ENCODE measurements at regions not wholly inside any gene's neighbourhood (a gene's known extent, or its start where the extent isn't known, plus 50 kb on each side); places are given as distances from the start of the nearest gene placed in this dataset.

- no peak overlapping the region for H3K9ac ChIP-seq (ENCODE audit: low read depth, low read length)
Observed at GRCh38 chr15:31256378-31257265, 70.0 kb upstream of the KLF13 start.

GRCh38 chr15:31257286-31257685 is 69.3 kb upstream of the KLF13 start:
- Histone ChIP-seq H3K27ac (ENCODE audit: low read depth, low read length) (no peak overlapping the region), H3K36me3 (ENCODE audit: control insufficient read depth, insufficient read depth, low read length) (no peaks in the 10 kb centered on the region), H3K27me3 (ENCODE audit: control insufficient read depth, insufficient read depth, low read length) (no peaks in the 10 kb centered on the region), H3K9ac (ENCODE audit: low read depth, low read length) (no peak overlapping the region), H3K4me1 (ENCODE audit: control insufficient read depth, insufficient read depth, low read length) (no peaks in the 10 kb centered on the region), H3K9me3 (ENCODE audit: control insufficient read depth, insufficient read depth, low read length) (no peaks in the 10 kb centered on the region), H3K4me3 (ENCODE audit: low read depth, low read length) (no peak overlapping the region)

More at GRCh38 chr15:31256378-31257265, 70.0 kb upstream of the KLF13 start:
- Histone ChIP-seq H3K27me3 (ENCODE audit: control insufficient read depth, insufficient read depth, low read length) (no peaks in the 10 kb centered on the region), H3K36me3 (ENCODE audit: control insufficient read depth, insufficient read depth, low read length) (no peaks in the 10 kb centered on the region), H3K4me3 (ENCODE audit: low read depth, low read length) (no peak overlapping the region), H3K4me1 (ENCODE audit: control insufficient read depth, insufficient read depth, low read length) (no peaks in the 10 kb centered on the region), H3K27ac (ENCODE audit: low read depth, low read length) (no peak overlapping the region), H3K9me3 (ENCODE audit: control insufficient read depth, insufficient read depth, low read length) (no peaks in the 10 kb centered on the region)

- Histone ChIP-seq H3K9ac (ENCODE audit: low read depth, low read length) (no peak overlapping the region), H3K36me3 (ENCODE audit: control insufficient read depth, insufficient read depth, low read length) (no peaks in the 10 kb centered on the region), H3K4me3 (ENCODE audit: low read depth, low read length) (no peak overlapping the region), H3K9me3 (ENCODE audit: control insufficient read depth, insufficient read depth, low read length) (no peaks in the 10 kb centered on the region), H3K4me1 (ENCODE audit: control insufficient read depth, insufficient read depth, low read length) (no peaks in the 10 kb centered on the region), H3K27me3 (ENCODE audit: control insufficient read depth, insufficient read depth, low read length) (no peaks in the 10 kb centered on the region), H3K27ac (ENCODE audit: low read depth, low read length) (no peak overlapping the region)
Observed at GRCh38 chr15:31258260-31258659, 68.4 kb upstream of the KLF13 start.

GRCh38 chr15:31259562-31260252 is 66.9 kb upstream of the KLF13 start:
- H3K9me3 ChIP-seq (ENCODE audit: control insufficient read depth, insufficient read depth, low read length) = no peaks in the 10 kb centered on the region
- H3K27ac ChIP-seq (ENCODE audit: low read depth, low read length) = no peak overlapping the region
- no peaks in the 10 kb centered on the region for H3K4me1 ChIP-seq (ENCODE audit: control insufficient read depth, insufficient read depth, low read length)
- no peaks in the 10 kb centered on the region for H3K27me3 ChIP-seq (ENCODE audit: control insufficient read depth, insufficient read depth, low read length)
- H3K4me3 ChIP-seq (ENCODE audit: low read depth, low read length) = no peak overlapping the region
- no peaks in the 10 kb centered on the region for H3K36me3 ChIP-seq (ENCODE audit: control insufficient read depth, insufficient read depth, low read length)
- no peak overlapping the region for H3K9ac ChIP-seq (ENCODE audit: low read depth, low read length)

- H3K9ac ChIP-seq (ENCODE audit: low read depth, low read length) = no peak overlapping the region
- no peak overlapping the region for H3K4me3 ChIP-seq (ENCODE audit: low read depth, low read length)
- no peaks in the 10 kb centered on the region for H3K4me1 ChIP-seq (ENCODE audit: control insufficient read depth, insufficient read depth, low read length)
- H3K27me3 ChIP-seq (ENCODE audit: control insufficient read depth, insufficient read depth, low read length) = no peaks in the 10 kb centered on the region
- no peaks in the 10 kb centered on the region for H3K9me3 ChIP-seq (ENCODE audit: control insufficient read depth, insufficient read depth, low read length)
- no peaks in the 10 kb centered on the region for H3K36me3 ChIP-seq (ENCODE audit: control insufficient read depth, insufficient read depth, low read length)
- H3K27ac ChIP-seq (ENCODE audit: low read depth, low read length) = no peak overlapping the region
Observed at GRCh38 chr15:31260646-31261265, 65.9 kb upstream of the KLF13 start.

- Histone ChIP-seq H3K27me3 (ENCODE audit: control insufficient read depth, insufficient read depth, low read length) (no peaks in the 10 kb centered on the region), H3K9me3 (ENCODE audit: control insufficient read depth, insufficient read depth, low read length) (no peaks in the 10 kb centered on the region), H3K9ac (ENCODE audit: low read depth, low read length) (no peak overlapping the region), H3K27ac (ENCODE audit: low read depth, low read length) (no peak overlapping the region), H3K36me3 (ENCODE audit: control insufficient read depth, insufficient read depth, low read length) (no peaks in the 10 kb centered on the region), H3K4me1 (ENCODE audit: control insufficient read depth, insufficient read depth, low read length) (no peaks in the 10 kb centered on the region), H3K4me3 (ENCODE audit: low read depth, low read length) (no peak overlapping the region)
Observed at GRCh38 chr15:31261266-31262142, 65.1 kb upstream of the KLF13 start.

GRCh38 chr15:31262143-31262530 is 64.5 kb upstream of the KLF13 start:
- H3K9ac ChIP-seq (ENCODE audit: low read depth, low read length) = no peak overlapping the region
- H3K27ac ChIP-seq (ENCODE audit: low read depth, low read length) = no peak overlapping the region
- H3K9me3 ChIP-seq (ENCODE audit: control insufficient read depth, insufficient read depth, low read length) = no peaks in the 10 kb centered on the region
- no peaks in the 10 kb centered on the region for H3K27me3 ChIP-seq (ENCODE audit: control insufficient read depth, insufficient read depth, low read length)
- H3K36me3 ChIP-seq (ENCODE audit: control insufficient read depth, insufficient read depth, low read length) = no peaks in the 10 kb centered on the region
- no peaks in the 10 kb centered on the region for H3K4me1 ChIP-seq (ENCODE audit: control insufficient read depth, insufficient read depth, low read length)
- no peak overlapping the region for H3K4me3 ChIP-seq (ENCODE audit: low read depth, low read length)

- no peaks in the 10 kb centered on the region for H3K27me3 ChIP-seq (ENCODE audit: control insufficient read depth, insufficient read depth, low read length)
- H3K36me3 ChIP-seq (ENCODE audit: control insufficient read depth, insufficient read depth, low read length) = no peaks in the 10 kb centered on the region
- H3K4me1 ChIP-seq (ENCODE audit: control insufficient read depth, insufficient read depth, low read length) = no peaks in the 10 kb centered on the region
- H3K27ac ChIP-seq (ENCODE audit: low read depth, low read length) = no peak overlapping the region
- no peak overlapping the region for H3K9ac ChIP-seq (ENCODE audit: low read depth, low read length)
- no peak overlapping the region for H3K4me3 ChIP-seq (ENCODE audit: low read depth, low read length)
- H3K9me3 ChIP-seq (ENCODE audit: control insufficient read depth, insufficient read depth, low read length) = no peaks in the 10 kb centered on the region
Observed at GRCh38 chr15:31262901-31263671, 63.5 kb upstream of the KLF13 start.

- Histone ChIP-seq H3K27ac (ENCODE audit: low read depth, low read length) (no peak overlapping the region), H3K27me3 (ENCODE audit: control insufficient read depth, insufficient read depth, low read length) (no peaks in the 10 kb centered on the region), H3K9ac (ENCODE audit: low read depth, low read length) (no peak overlapping the region), H3K36me3 (ENCODE audit: control insufficient read depth, insufficient read depth, low read length) (no peaks in the 10 kb centered on the region), H3K9me3 (ENCODE audit: control insufficient read depth, insufficient read depth, low read length) (no peaks in the 10 kb centered on the region), H3K4me3 (ENCODE audit: low read depth, low read length) (no peak overlapping the region), H3K4me1 (ENCODE audit: control insufficient read depth, insufficient read depth, low read length) (no peaks in the 10 kb centered on the region)
Observed at GRCh38 chr15:31263751-31264558, 62.7 kb upstream of the KLF13 start.

Data from HUES48 (cell line).